ENCODE measurements at regions not wholly inside any gene's neighbourhood (a gene's known extent, or its start where the extent isn't known, plus 50 kb on each side); places are given as distances from the start of the nearest gene placed in this dataset.

DNA sequence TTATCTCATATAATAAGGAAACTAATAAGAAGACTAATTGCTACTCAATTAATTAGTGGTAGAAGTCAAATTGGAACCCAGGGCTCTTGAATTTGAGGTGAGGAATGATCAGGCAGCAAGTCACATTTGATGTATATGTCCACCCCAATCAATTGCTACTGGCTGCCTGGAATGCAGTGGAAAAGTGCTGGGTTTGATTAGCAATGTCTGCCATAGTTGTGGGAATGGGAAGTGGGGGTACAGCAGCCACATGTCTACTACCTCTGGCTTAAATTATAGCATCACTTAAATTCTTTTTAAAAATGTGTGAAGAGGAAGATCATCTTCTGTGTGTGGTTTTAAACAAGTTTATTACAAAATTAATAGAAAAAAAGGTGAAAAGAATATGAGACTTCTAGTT lies 50.8 kb upstream of the NAV2 start:
- no peak for DNase-seq (ENCODE audit: low read depth in 3 of 3)

- no peak for DNase-seq (ENCODE audit: low read depth in 3 of 3)
Observed at GRCh38 chr11:19660076-19660475, 52.6 kb upstream of the NAV2 start.

DNA sequence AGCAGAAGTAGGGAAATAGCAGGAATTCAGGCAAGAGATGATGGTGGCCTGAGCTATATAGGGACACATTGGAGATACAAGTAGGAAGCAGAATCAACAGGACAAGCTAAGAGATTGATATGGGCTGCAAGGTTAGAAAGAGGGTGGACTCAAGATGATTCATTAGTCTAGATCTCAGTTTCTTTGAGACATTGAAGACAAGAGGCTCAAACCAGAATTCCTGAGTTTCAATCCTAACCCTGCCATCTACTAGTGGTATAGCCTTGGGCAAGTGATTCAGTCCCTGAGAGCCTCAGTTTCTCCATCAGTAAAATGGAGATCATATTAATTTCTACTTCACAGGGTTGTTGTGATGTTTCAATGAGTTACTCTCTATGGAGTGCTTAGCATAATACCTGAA lies 53.1 kb upstream of the NAV2 start:
- no peak for DNase-seq (ENCODE audit: low read depth in 3 of 3)

DNA sequence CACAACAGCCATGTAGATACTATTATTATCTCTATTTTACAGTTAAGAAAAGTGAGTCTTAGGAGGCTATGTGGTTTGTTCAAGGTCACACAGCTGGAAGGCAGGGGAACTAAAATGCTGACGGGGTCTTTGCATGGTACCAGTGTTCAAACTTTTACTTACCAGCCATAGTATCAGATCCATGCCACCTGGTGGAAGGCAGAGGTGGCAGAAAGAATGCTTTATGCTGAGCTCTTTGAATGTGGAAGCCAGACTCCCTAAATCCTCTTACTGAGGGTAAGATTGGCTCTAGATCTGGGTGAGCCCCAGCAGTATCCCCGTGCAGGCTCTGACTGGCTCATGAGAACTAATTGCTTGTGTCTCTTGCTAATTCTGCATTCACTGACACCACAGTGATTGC lies 54.3 kb upstream of the NAV2 start:
- no peak for DNase-seq (ENCODE audit: low read depth in 3 of 3)

GRCh38 chr11:19656140-19656541 lies 56.5 kb upstream of the NAV2 start:
- DNase-seq (ENCODE audit: low read depth in 3 of 3): no peak

GRCh38 chr11:19652623-19653375 lies 59.8 kb upstream of the NAV2 start:
- DNase-seq (ENCODE audit: low read depth in 3 of 3): no peak

GRCh38 chr11:19651653-19652052 lies 61.0 kb upstream of the NAV2 start:
- no peak for DNase-seq (ENCODE audit: low read depth in 3 of 3)

DNA sequence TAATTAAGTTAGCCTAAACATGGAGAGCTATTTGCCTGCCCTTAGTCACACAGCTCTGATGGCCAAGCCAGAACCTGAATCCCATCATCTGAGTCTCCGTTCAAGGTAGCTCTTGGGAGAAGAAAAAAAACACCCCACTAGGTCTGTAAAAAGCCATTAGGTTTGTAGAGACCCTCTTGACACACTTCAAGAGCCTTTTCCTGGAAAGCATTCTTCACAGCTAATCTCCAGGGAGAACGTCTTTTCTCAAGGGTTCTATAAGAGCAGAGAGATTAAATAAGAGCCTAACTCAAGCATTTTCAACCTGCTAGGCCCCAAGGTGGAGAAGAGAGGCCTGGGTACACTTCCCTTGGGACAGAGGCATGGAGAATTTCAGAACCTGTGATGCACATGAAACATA lies 61.6 kb upstream of the NAV2 start:
- DNase-seq (ENCODE audit: low read depth in 3 of 3): no peak

DNA sequence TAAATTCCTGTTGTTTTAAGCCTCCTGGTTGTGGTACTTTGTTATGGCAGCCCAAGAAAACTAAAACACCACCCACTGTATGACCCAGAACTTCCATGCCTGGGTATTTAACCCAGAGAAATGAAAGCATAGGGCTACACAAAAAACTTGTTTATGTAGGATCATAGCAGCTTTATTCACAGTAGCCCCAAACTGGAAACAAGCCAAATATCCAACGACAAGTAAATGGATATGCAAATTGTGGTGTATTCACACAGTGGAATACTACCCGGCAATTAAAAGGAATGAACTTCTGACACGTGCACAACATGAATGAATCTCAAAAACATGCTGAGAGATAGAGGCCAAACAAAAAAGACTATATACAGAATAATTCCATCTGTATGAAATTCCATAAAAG lies 62.2 kb upstream of the NAV2 start:
- no peak for DNase-seq (ENCODE audit: low read depth in 3 of 3)

- DNase-seq (ENCODE audit: low read depth in 3 of 3): no peak
Observed at GRCh38 chr11:19649751-19650150, 62.9 kb upstream of the NAV2 start.

DNA sequence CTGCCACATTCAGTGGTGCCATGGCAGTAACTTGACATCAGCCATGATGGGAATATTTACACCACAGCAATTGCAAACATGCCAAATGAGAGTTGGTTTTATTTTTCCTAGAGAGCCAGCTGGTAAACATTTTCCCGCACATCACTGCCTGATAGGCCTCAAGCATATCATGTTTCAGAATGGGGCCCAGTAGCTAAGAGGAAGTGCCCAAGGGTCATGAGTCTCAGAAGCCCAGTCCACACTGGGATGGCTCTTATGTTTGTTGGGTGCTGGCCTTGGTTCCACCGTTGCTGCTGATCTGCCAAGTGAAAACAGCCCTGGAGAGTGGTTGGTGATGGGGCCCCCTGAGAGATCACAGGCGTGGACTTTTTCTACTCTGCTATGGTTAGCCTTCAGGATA lies 64.3 kb upstream of the NAV2 start:
- no peak for DNase-seq (ENCODE audit: low read depth in 3 of 3)

- no peak for DNase-seq (ENCODE audit: low read depth in 3 of 3)
Observed at GRCh38 chr11:19647816-19648215, 64.8 kb upstream of the NAV2 start.

DNA sequence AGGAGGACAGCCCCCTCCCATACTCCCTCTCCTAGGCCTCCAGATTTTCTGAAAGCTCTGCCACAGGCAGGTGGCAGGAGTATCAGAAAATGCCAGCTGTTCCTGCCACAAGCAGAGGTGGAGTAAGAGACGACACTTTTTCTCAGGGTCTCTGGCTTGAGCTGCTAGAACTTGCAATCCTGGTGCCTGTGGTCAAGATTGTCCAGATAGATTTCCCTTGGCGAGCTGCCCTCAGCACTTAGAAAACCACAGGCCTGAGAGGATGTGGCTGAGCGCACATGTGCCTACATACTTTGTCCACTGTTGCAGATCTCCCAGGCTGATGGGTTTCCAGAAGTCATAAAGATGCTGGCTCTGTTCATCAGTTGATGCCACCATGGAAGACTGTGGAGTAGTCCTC lies 65.7 kb upstream of the NAV2 start:
- no peak for DNase-seq (ENCODE audit: low read depth in 3 of 3)

DNA sequence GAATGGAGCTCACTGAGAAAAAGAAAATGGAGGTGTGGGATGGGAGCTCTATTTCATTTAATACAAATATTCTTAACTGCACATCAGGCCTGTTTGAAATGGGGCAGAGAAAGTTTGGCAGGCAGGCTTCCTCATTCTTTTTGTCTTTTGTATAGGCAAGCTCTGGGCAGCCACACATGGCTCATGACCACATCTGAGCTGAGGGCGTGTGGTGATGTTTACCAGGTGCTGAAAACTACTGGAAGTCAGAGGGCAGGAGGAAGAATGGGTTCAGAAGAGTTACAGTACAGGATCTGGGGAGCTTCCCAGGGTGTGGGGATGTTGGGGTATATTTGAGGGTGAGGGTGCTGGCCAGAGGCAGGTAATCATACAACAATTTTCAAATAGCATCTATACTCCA lies 66.3 kb upstream of the NAV2 start:
- DNase-seq (ENCODE audit: low read depth in 3 of 3): no peak

DNA sequence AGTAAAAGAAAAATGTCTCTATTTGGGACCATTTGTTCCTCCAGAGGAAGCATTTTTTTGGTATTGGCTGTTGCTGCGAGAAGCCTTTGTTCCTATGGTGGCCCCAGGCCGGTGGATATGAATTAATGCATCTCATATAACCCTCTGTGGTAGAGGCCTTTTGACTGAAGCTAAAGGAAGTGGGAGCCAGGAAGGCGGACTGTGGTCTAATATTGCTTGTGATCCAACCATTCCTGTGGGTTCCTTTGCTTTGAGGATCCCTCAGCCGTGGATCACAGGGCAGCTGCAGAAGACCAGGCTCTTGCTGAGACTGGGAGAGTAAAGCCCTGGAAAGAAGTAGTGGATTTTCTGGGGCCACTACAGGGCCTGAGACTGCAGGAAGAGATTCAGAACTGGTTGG lies 68.3 kb upstream of the NAV2 start:
- DNase-seq (ENCODE audit: low read depth in 3 of 3): no peak

DNA sequence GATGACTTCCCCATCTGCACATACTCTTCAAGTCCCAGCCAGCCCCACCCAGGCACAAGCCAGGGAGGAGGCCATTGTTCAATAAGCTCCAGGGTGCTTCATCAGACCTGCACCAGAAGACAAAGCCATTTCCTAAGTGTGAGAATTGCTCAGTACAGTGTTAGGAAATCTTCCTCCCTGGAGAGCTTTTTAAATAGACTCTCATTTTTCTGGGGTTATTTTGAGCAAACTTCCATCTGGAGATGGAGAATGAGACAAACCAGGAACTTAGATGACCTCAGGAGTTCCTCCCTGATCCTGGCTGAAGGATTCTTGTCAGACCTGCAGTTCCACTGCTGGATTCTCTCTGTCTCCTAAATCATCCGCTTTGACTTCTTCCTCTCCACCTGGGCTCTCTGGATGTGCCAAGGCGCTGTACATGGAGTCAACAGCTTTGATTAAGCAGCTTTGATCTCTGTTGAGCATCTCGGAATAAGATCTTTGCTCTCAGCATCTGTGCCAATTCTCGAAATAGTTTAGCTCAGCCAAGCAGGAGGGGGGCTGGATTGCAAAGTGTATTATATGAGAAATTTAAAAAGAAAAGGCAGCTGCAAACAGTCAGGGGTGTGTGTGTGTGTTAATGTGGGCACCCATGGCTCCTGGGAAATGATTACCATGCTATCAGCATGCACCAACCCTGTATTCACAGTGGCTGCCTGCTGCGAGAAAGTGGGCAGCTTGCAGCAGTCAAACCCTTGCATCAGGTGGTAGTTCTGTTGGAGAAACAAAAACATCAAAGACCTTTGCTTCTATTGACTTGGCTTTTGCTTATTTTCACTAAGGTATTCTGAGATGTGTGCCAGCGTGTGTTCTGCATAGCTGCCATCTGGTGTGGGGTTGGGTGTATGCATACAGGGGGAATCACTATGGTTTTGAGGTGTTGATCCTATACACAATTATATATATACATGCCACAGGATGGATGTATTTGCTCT lies 70.2 kb upstream of the NAV2 start:
- no peak for DNase-seq (ENCODE audit: low read depth in 3 of 3)

DNA sequence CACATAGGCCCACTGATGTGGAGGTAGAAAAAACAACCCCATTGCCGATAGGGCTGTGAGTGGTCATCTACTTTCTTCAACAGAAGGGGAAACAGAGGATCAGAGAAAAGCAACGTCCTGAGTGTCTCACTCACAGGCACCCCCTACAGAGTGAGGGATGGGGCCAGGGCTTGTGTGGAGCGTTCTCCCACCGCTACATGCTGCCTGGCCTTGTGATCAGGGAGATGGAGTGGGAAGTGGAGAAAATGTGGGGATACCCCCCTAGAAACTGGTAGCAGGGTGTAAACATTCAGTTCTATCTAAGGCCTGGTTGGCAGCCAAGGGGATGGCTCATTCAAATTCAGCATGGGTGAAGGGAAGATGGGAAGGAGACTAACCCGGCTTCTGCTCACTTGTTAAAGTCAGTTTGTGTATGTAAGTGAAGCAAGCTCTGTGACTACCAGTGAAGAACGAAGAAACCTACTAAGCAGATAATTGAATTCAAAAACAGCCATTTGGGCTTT lies 73.0 kb upstream of the NAV2 start:
- no peak for DNase-seq (ENCODE audit: low read depth in 3 of 3)

DNA sequence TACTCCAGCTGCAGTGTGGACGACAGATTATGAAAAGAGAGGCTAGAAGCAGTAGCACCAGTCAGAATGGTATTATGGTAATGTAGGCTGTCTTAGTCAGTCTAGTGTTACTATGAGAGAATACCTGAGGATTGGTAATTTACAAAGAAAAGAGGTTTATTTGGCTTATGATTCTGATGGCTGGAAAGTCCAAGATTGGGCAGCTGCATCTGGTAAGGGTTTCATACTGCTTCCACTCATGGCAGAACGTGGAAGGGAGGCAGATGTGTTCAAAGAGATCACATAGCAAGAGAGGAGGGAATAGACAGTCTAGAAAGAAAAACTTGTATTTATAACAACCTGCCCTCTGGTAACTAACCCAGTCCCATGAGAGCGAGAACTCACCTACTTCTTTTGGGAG lies 77.3 kb upstream of the NAV2 start:
- DNase-seq (ENCODE audit: low read depth in 3 of 3): no peak

GRCh38 chr11:19633276-19633675 lies 79.4 kb upstream of the NAV2 start:
- DNase-seq (ENCODE audit: low read depth in 3 of 3): no peak

GRCh38 chr11:19632499-19632834 lies 80.2 kb upstream of the NAV2 start:
- DNase-seq (ENCODE audit: low read depth in 3 of 3): no peak

GRCh38 chr11:19631712-19632498 lies 80.7 kb upstream of the NAV2 start:
- no peak for DNase-seq (ENCODE audit: low read depth in 3 of 3)

DNA sequence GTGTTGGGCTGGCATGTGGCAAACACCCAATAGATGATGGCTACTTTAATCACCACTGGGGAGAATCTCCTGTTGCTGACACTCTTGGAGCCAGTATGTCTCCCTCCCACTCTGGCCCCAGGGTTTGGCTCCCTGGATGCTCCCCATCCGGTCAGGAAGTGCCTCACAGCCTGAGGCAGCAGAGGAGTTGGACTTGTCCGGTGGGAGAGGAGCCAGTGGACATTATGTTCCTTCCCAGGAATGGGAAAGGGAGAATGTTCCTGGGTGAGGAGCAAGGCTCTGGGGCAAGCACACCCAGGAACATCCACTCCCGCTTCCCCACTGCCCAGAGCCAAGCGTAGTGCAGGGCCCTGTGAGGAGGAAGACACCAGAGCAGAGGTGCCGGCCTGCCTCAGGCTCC lies 84.6 kb upstream of the NAV2 start:
- no peak for DNase-seq (ENCODE audit: low read depth in 3 of 3)

All from stimulated activated CD4-positive, alpha-beta T cell treated with anti-CD3 and anti-CD28 coated beads, TNF-alpha, amount 100 ng/mL, for 4 hours (primary cell).